ENCODE measurements at regions not wholly inside any gene's neighbourhood (a gene's known extent, or its start where the extent isn't known, plus 50 kb on each side); places are given as distances from the start of the nearest gene placed in this dataset.

DNA sequence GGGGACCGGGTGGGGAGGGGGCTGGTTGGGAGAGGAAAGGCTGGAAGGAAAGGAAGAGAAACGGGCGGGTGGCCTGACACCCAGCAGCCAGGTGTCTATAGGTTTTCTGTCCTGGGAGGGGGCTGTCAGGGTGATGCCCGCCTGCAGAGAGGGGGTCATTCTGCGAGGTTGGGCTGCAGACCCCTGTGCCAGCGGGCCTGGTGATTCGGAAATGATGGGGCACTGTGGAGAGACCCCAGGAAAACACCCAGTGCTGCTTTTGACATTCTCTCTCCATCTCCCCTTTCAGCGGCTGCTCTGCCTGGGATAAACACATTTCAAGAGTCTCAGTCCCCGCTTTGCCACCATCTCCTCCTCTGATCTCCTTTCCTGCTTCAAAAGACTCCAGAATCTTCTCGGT lies 168.5 kb upstream of the RTL1 start:
- no peaks in the 10 kb centered on the region for H3F3A ChIP-seq (ENCODE audit: insufficient read depth, low read length)
- H3K4me1 ChIP-seq (ENCODE audit: low read length): no peaks in the 10 kb centered on the region
- no peak overlapping the region for H2AFZ ChIP-seq (ENCODE audit: low read length)
- no peaks in the 10 kb centered on the region for H3K36me3 ChIP-seq (replicated peaks; ENCODE audit: insufficient read depth, low read length)
- DNase-seq: no peak
- H3K9me2 ChIP-seq (replicated peaks; ENCODE audit: insufficient read depth, low read length): no peaks in the 10 kb centered on the region
- H3K4me3 ChIP-seq (ENCODE audit: low read length): no peak overlapping the region
- no peak overlapping the region for H3K9ac ChIP-seq (ENCODE audit: low read length)
- H4K20me1 ChIP-seq (ENCODE audit: insufficient read depth, low read length): no peaks in the 10 kb centered on the region
- H3K4me2 ChIP-seq (ENCODE audit: low read depth, low read length): no peak overlapping the region
- H3K79me2 ChIP-seq (ENCODE audit: low read length): no peaks in the 10 kb centered on the region
- H3K9me3 ChIP-seq (replicated peaks; ENCODE audit: insufficient read depth, low read length): no peaks in the 10 kb centered on the region
- H3K27me3 ChIP-seq (replicated peaks; ENCODE audit: insufficient read depth, low read length): peaks cover 43% of the 10 kb centered on the region
- H3K27ac ChIP-seq (ENCODE audit: low read length): no peak overlapping the region
- TF ChIP-seq EZH2 (optimal IDR thresholded peaks at IDR 0.05; ENCODE audit: low read depth, low read length): no peak
- TF ChIP-seq CTCF (IDR thresholded peaks at IDR 0.05; ENCODE audit: low read length): no peak
- TF ChIP-seq EZH2phosphoT487 (IDR thresholded peaks at IDR 0.05; ENCODE audit: low read length): no peak

- Histone ChIP-seq H3K4me1 (ENCODE audit: low read length) (no peaks in the 10 kb centered on the region), H3K27me3 (replicated peaks; ENCODE audit: insufficient read depth, low read length) (peaks cover 47% of the 10 kb centered on the region), H3K9me3 (replicated peaks; ENCODE audit: insufficient read depth, low read length) (no peaks in the 10 kb centered on the region), H3K27ac (ENCODE audit: low read length) (no peak overlapping the region), H3K4me3 (ENCODE audit: low read length) (no peak overlapping the region), H3K4me2 (ENCODE audit: low read depth, low read length) (no peak overlapping the region), H3F3A (ENCODE audit: insufficient read depth, low read length) (no peaks in the 10 kb centered on the region), H3K36me3 (replicated peaks; ENCODE audit: insufficient read depth, low read length) (no peaks in the 10 kb centered on the region), H3K9ac (ENCODE audit: low read length) (no peak overlapping the region), H3K9me2 (replicated peaks; ENCODE audit: insufficient read depth, low read length) (no peaks in the 10 kb centered on the region), H4K20me1 (ENCODE audit: insufficient read depth, low read length) (no peaks in the 10 kb centered on the region), H3K79me2 (ENCODE audit: low read length) (no peaks in the 10 kb centered on the region), H2AFZ (ENCODE audit: low read length) (no peak overlapping the region)
- TF ChIP-seq CTCF (IDR thresholded peaks at IDR 0.05; ENCODE audit: low read length): no peak
- TF ChIP-seq EZH2 (optimal IDR thresholded peaks at IDR 0.05; ENCODE audit: low read depth, low read length): no peak
- no peak for TF ChIP-seq EZH2phosphoT487 (IDR thresholded peaks at IDR 0.05; ENCODE audit: low read length)
- DNase-seq: no peak
Measured at GRCh38 chr14:101072531-101072930, 169.0 kb upstream of the RTL1 start.

DNA sequence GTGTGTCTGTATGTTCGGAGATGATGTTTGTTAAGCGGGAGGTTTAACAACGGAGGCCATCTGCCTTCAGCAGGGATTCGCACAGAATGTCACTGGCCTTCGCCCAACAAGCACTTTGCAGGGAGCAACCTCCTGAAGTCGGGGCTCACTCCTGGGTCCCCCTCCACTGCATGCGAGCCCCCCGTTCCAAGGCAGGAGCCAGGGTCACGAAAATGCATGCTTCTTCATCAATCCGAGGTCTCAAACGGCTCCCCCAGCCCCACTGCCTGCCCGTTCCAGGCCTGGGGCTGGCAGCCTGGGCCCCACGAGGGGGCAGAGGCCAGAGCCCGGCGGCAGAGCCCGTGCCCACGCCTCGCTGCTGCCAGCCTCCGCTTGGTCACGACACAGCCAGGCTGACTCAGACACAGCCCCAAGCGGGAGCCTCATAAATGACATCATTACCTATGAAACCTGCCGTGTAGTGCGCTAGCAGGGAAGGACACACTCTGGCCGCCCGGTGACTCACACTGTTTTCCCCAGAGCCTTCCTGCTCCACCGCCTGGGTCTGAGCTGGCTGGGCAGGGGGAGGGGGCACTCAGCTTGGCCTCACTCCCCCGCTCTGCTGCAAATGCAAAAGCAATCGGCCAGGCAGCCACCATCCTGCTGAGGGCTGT lies 169.5 kb upstream of the RTL1 start:
- Histone ChIP-seq H3K27me3 (replicated peaks; ENCODE audit: insufficient read depth, low read length) (peaks cover 45% of the 10 kb centered on the region), H4K20me1 (ENCODE audit: insufficient read depth, low read length) (no peaks in the 10 kb centered on the region), H3K36me3 (replicated peaks; ENCODE audit: insufficient read depth, low read length) (no peaks in the 10 kb centered on the region), H3K9me3 (replicated peaks; ENCODE audit: insufficient read depth, low read length) (no peaks in the 10 kb centered on the region), H3F3A (ENCODE audit: insufficient read depth, low read length) (no peaks in the 10 kb centered on the region), H3K9me2 (replicated peaks; ENCODE audit: insufficient read depth, low read length) (no peaks in the 10 kb centered on the region), H3K79me2 (ENCODE audit: low read length) (no peaks in the 10 kb centered on the region), H3K4me1 (ENCODE audit: low read length) (no peaks in the 10 kb centered on the region), H3K4me2 (ENCODE audit: low read depth, low read length) (no peak overlapping the region), H3K4me3 (ENCODE audit: low read length) (no peak overlapping the region), H2AFZ (ENCODE audit: low read length) (no peak overlapping the region), H3K27ac (ENCODE audit: low read length) (no peak overlapping the region), H3K9ac (ENCODE audit: low read length) (no peak overlapping the region)
- no peak for TF ChIP-seq CTCF (IDR thresholded peaks at IDR 0.05; ENCODE audit: low read length)
- TF ChIP-seq EZH2 (optimal IDR thresholded peaks at IDR 0.05; ENCODE audit: low read depth, low read length): no peak
- TF ChIP-seq EZH2phosphoT487 (IDR thresholded peaks at IDR 0.05; ENCODE audit: low read length): no peak
- peak; percentile 12 for DNase-seq

All from MM.1S (cell line).